Mesothelial cell of epicardium (in vitro differentiated cells): ENCODE measurements at regions not wholly inside any gene's neighbourhood (a gene's known extent, or its start where the extent isn't known, plus 50 kb on each side); places are given as distances from the start of the nearest gene placed in this dataset.
"Not testable (repeated sequence)": the region's sequence is repeated elsewhere in the genome, so short reads cannot be mapped to it uniquely, and the experiment has no call there.

Experiments
- DNase-seq, 2 experiments: peaks; one replicate each; pipeline ENCODE4 v3.0.0; 2021; ENCODE audit warnings: low spot score in 2 of 2; ENCODE audit not compliant: unreplicated experiment in 2 of 2
- H3K27ac Mint-ChIP-seq: 2 replicates; pipeline ENCODE4 v1.8.0; 2021; ENCODE audit warnings: mixed read lengths
- H3K27me3 Mint-ChIP-seq: 2 replicates; pipeline ENCODE4 v1.8.0; 2021; ENCODE audit warnings: low read depth, mixed read lengths
- H3K36me3 Mint-ChIP-seq: 2 replicates; pipeline ENCODE4 v1.8.0; 2021; ENCODE audit warnings: mixed read lengths
- H3K4me1 Mint-ChIP-seq: 2 replicates; pipeline ENCODE4 v1.8.0; 2021; ENCODE audit warnings: mixed read lengths
- H3K4me3 Mint-ChIP-seq: 2 replicates; pipeline ENCODE4 v1.8.0; 2021; ENCODE audit warnings: mild to moderate bottlenecking, moderate library complexity, mixed read lengths
- H3K9me3 Mint-ChIP-seq: 2 replicates; pipeline ENCODE4 v1.8.0; 2021; ENCODE audit warnings: mixed read lengths
- TF ChIP-seq, protein P1 (sequence below): fragments of 200-600 bp; sonication (generic); IDR thresholded peaks from one replicate; pipeline ENCODE4 v1.5.0; 2021; ENCODE audit warnings: antibody characterized with exemption; ENCODE audit not compliant: unreplicated experiment

- Mint-ChIP-seq H3K36me3 (no peaks in the 10 kb centered on the region), H3K4me3 (no peak overlapping the region), H3K4me1 (no peaks in the 10 kb centered on the region), H3K27me3 (no peaks in the 10 kb centered on the region), H3K9me3 (peaks cover 10% of the 10 kb centered on the region), H3K27ac (no peak overlapping the region)
- TF ChIP-seq, protein P1, sequence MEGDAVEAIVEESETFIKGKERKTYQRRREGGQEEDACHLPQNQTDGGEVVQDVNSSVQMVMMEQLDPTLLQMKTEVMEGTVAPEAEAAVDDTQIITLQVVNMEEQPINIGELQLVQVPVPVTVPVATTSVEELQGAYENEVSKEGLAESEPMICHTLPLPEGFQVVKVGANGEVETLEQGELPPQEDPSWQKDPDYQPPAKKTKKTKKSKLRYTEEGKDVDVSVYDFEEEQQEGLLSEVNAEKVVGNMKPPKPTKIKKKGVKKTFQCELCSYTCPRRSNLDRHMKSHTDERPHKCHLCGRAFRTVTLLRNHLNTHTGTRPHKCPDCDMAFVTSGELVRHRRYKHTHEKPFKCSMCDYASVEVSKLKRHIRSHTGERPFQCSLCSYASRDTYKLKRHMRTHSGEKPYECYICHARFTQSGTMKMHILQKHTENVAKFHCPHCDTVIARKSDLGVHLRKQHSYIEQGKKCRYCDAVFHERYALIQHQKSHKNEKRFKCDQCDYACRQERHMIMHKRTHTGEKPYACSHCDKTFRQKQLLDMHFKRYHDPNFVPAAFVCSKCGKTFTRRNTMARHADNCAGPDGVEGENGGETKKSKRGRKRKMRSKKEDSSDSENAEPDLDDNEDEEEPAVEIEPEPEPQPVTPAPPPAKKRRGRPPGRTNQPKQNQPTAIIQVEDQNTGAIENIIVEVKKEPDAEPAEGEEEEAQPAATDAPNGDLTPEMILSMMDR, result no peak
- DNase-seq, result no peak
Measured at GRCh38 chr4:94063084-94063483, 144.6 kb upstream of the SMARCAD1 start.

DNA sequence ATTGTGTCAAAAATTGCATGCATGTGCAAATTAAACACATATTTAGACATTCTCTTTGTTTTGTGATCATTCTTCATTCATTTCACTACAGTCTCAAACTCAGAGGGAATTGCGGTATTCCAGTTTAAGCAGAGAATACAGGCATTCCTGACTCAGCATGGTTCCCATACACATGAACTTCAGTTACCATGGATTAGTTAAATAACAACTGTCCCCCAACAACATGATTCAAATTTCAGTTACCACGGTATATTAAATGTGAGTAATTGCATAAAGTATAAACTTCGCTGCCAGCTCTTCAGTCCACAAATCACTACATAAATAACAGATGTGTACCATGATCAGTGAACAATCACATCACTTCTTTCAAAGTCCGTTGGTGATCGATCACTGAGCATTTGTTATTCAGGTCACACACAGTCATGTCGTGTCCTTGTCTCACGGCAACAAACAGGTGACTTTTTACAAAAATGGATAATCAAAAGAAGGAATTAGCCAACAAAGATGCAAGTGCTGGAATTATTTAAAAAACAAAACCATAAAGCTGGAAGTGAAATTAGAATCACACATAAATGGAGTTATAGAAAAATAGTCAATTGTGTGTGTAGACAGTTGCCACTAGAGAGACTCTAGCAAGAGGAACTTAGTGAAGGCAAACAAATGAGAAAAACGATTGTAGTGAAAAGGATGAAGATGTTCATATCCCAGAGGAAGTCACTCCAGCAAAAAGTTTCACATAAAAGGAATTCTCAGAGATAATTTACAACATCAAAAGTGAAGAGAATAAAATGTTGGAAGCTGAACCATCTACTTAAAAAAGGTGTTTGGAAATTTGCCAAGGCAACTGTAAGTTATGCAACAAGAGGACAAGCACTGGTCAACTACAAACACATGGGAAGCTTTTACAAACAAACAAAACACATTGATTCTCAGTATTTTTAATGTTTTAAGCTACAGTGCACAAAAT lies 138.6 kb upstream of the SMARCAD1 start:
- no peaks in the 10 kb centered on the region for H3K27me3 Mint-ChIP-seq
- TF ChIP-seq, protein P1, result no peak
- no peak overlapping the region for H3K4me3 Mint-ChIP-seq
- DNase-seq, result no peak
- no peaks in the 10 kb centered on the region for H3K36me3 Mint-ChIP-seq
- H3K27ac Mint-ChIP-seq, result no peak overlapping the region
- peaks cover 3% of the 10 kb centered on the region for H3K4me1 Mint-ChIP-seq
- peaks cover 10% of the 10 kb centered on the region for H3K9me3 Mint-ChIP-seq

GRCh38 chr4:94076498-94076897 lies 131.2 kb upstream of the SMARCAD1 start:
- H3K36me3 Mint-ChIP-seq, result no peaks in the 10 kb centered on the region
- no peaks in the 10 kb centered on the region for H3K4me1 Mint-ChIP-seq
- H3K9me3 Mint-ChIP-seq, result peaks cover 16% of the 10 kb centered on the region

GRCh38 chr4:94084155-94084554 lies 123.5 kb upstream of the SMARCAD1 start:
- Mint-ChIP-seq H3K4me3 (no peak overlapping the region), H3K36me3 (no peaks in the 10 kb centered on the region), H3K27me3 (no peaks in the 10 kb centered on the region), H3K27ac (no peak overlapping the region), H3K9me3 (peaks cover 41% of the 10 kb centered on the region), H3K4me1 (no peaks in the 10 kb centered on the region)
- TF ChIP-seq, protein P1, result no peak
- no peak for DNase-seq

More at GRCh38 chr4:94076498-94076897, 131.2 kb upstream of the SMARCAD1 start:
- Mint-ChIP-seq H3K27me3 (no peaks in the 10 kb centered on the region), H3K4me3 (no peak overlapping the region), H3K27ac (no peak overlapping the region)
- DNase-seq, result no peak
- TF ChIP-seq, protein P1, result no peak

- peaks cover 38% of the 10 kb centered on the region for H3K9me3 Mint-ChIP-seq
- not testable (repeated sequence) for H3K27ac Mint-ChIP-seq, H3K4me3 Mint-ChIP-seq, H3K4me1 Mint-ChIP-seq, H3K36me3 Mint-ChIP-seq, DNase-seq, H3K27me3 Mint-ChIP-seq
Measured at GRCh38 chr4:94099141-94099540, 108.5 kb upstream of the SMARCAD1 start.

DNA sequence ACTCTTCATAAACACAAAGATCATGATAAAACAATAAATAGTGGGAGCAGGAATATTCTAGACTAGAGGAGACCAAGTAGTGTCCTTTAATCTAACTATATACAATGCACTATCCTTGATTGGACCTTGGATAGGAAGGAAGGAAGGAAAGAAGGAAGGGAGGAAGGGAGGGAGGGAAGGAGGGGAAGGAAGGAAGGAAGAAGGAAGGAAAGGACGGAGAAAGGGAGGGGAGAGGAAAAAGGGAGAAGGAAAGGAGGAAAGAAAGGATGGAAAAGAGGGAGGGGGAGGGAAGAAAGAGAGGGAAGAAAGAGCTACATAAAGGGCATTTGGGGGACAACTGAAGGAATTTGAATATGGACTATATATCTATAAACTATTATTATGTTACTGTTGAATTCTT lies 95.0 kb upstream of the SMARCAD1 start:
- H3K27ac Mint-ChIP-seq, result no peak overlapping the region
- no peaks in the 10 kb centered on the region for H3K36me3 Mint-ChIP-seq
- no peak overlapping the region for H3K4me3 Mint-ChIP-seq
- TF ChIP-seq, protein P1, result no peak
- peaks cover 4% of the 10 kb centered on the region for H3K9me3 Mint-ChIP-seq
- peaks cover 3% of the 10 kb centered on the region for H3K27me3 Mint-ChIP-seq
- no peaks in the 10 kb centered on the region for H3K4me1 Mint-ChIP-seq
- DNase-seq, result no peak
